ENCODE measurements at regions not wholly inside any gene's neighbourhood (a gene's known extent, or its start where the extent isn't known, plus 50 kb on each side); places are given as distances from the start of the nearest gene placed in this dataset.

- no peak for DNase-seq
- intact Hi-C loops (cut with DNase I): no loop called here
Observed at GRCh38 chr12:69084816-69085378, 151.9 kb upstream of the CPM start.

DNA sequence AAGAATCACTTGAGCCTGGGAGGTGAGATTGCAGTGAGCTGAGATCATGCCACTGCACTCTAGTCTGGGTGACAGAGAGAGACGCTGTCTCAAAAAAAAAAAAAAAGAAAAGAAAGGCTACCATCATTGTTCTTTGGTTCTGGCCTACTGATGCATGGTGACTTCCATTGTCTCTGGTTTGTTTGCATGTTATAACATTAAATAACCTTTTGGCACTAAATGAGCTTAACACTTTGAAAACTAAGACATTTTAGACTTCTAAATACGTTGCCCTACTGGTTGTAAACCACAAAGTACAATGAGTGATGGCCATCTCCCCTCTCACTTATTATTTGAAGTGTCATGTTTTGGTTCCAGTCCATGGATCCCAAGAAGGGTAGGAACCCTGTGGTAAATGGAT lies 152.9 kb upstream of the CPM start:
- DNase-seq: no peak
- intact Hi-C loops (cut with DNase I): no loop called here

DNA sequence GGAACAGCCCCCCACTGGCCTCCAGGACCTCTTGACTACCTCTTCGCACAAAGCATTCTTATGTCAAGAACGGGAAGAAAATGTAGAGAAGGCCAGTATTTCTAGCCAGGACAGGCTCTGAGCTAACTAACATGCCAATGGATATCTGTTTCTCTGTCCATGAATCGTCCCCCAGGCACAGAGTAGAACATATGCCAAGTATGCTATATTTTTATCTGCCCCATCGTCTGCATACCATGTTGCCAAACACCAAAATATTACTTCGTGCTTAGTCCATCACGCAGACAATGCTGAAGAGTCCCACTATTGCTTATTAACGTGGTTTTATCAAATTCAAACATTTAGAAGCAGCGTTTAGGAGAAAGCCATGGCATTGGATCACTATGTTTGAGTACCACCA lies 151.4 kb upstream of the CPSF6 start:
- intact Hi-C loops (cut with DNase I): no loop called here
- no peak for DNase-seq

DNA sequence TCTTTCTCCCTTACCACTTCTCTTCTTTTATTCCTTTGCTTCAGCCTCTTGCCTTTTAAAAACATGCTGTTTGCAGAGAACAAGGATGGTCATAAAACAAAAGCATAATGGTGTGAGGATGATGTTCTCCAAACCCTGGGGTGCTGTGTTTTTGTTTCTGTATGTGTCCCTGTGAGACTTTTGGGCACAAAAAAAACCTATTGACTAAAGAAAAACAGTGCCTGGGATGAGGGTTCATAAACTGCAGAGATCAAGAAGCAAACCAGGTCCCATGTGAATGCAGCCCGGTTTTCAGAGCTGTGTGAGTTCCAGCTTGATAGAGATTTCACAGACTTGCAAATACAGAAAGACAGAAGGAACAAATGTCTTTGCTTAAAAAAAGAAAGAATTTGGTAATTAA lies 148.6 kb upstream of the CPSF6 start:
- intact Hi-C loops (cut with DNase I): no loop called here
- no peak for DNase-seq

DNA sequence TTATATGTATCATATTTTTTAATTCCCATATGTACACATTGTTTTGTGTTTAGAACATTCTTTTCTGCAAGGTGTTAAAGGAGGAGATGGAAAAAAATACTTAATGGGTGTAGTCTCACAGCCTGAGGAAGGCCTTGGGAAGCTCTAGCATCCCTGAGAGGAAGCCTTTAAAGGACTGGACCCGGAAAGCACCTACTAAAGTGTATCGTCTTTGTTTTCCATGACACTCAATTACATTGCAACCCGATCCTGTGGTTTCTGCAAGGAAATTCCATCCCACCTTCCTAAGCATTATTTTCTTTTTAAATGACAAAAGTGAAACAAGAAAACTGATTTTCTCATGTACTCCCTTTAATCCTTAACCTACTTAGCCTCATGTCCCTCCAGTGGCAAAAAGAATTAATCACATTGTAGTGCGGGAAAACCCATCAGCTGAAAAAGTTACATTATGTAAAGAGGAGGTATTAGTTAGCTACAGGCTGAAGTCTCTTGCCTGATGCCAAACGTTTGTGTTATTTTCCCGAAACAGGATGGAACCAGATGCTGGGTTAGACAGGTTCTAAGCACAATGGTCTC lies 147.8 kb upstream of the CPSF6 start:
- intact Hi-C loops (cut with DNase I): no loop called here
- DNase-seq: no peak

DNA sequence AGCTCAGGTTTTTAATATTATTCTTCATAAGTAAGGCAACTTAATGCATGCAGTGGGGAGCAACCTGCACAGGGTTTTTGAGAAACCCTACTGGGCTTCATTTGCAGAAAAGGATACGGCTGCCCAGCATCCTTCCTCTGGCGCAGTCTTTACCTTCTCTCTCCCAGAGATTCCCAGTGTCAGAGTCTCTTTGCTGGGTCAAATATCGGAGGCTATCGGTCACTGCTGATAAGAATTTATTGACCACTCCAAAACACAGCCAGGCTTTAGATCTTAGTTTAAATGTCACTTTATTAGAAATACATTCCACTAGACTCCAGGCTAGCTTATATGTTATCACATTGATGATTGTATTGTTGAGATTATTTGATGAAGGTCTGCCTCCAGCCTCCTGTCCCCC lies 147.2 kb upstream of the CPSF6 start:
- intact Hi-C loops (cut with DNase I): no loop called here
- DNase-seq: no peak

DNA sequence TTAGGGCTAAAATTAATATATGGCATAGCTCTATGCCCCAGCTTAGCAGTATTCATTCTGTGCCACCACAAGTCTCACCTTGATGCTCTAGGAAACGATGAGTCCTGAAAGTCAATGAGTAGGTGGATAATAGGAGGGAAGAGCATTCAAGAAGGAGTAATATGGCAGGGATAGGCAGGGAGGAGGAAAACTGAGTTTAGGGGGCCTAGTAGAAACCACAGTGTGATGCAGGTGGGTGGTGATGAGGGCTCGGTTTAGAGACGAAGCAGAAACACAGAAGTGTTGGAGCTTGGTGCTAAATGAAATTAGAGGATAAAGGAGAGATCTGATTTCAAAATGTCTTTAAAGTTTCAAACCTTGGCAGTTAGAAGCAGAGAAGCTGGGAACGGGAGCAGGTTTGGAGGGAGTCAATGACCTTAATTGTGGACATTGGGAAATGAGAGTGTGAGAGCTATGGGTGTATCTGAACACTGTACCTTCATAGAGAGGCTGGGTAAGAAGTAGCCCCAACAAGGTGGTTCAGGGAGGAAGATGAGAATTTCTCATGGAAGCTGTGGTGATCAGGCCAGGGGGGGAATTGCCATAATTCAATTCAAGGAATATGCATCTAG lies 144.7 kb upstream of the CPSF6 start:
- intact Hi-C loops (cut with DNase I): no loop called here
- peak in 13 of 42 donors; percentile 6 to 69 (median 27) for DNase-seq

GRCh38 chr12:69095765-69096477 lies 143.4 kb upstream of the CPSF6 start:
- no peak for DNase-seq
- intact Hi-C loops (cut with DNase I): no loop called here

DNA sequence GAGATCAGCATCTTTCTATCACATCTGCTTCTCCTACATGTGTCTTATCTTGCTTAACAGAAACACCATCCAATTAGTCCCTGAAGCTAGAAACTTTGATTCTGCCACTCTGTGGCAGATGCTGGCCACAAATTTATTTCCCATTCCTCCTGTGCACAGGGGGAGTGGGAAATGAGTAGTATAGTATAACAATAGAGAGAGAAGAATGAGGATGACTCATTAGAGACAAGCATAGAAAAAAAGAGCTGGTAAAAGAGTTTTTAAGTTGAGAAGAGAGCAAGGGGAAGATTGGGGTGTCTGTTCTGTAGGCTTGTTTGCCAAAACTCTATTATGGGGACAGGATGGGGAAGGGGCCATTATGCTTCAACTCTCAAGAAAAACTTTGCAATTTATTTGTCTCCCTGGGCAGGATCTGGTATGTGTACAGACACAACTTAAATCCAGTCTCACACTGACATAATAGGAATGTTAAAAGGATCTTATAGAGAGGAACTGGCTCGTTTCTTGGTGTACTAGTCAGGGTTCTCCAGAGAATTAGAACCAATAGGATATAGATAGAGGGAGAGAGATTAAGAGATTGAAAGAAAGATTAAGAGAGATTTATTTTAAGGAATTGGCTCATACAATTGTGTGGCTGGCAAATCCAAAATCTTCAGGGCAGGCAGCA lies 142.6 kb upstream of the CPSF6 start:
- intact Hi-C loops (cut with DNase I): no loop called here
- DNase-seq: no peak

GRCh38 chr12:69097619-69098368 lies 141.6 kb upstream of the CPSF6 start:
- DNase-seq: no peak
- intact Hi-C loops (cut with DNase I): no loop called here

GRCh38 chr12:69099201-69099837 lies 140.1 kb upstream of the CPSF6 start:
- intact Hi-C loops (cut with DNase I): no loop called here
- no peak for DNase-seq

DNA sequence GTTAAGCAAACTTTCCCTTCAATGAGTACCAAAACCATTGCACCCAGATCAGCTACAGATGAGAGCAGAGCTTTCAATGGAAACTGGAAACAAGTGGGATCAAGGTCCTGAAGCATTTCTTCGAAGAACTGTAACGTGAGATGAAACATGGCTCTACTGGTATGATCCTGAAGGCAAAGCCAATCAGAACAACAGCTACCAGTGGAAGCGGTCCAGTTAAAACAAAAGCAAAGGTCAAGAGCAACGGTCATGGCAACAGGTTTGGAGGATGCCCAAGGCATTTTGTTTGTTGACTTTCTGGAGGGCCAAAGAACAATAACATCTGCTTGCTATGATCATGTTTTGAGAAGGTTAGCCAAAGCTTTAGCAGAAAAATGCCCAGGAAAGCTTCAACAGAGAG lies 137.9 kb upstream of the CPSF6 start:
- no peak for DNase-seq
- intact Hi-C loops (cut with DNase I): no loop called here

DNA sequence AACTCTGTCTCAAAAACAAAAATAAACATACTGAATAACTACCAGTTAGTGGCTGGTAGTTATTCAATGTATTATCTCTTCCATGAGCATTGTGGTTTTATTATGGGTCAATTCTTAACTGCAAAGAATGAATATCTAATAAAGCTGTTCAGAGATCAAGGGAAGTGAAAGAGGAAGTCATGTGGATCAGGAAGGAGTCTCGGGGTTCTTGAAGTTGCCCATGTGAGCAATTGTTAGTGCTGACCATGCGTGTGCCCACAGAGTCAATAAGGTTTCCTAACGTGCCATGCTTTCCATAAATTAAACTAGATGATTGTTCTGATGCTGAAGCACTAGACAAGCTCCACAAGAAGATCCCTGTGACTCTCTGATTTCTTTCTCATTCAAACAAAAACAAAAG lies 136.5 kb upstream of the CPSF6 start:
- DNase-seq: peak in 2 of 42 donors; percentile 6 to 17
- intact Hi-C loops (cut with DNase I): no loop called here

DNA sequence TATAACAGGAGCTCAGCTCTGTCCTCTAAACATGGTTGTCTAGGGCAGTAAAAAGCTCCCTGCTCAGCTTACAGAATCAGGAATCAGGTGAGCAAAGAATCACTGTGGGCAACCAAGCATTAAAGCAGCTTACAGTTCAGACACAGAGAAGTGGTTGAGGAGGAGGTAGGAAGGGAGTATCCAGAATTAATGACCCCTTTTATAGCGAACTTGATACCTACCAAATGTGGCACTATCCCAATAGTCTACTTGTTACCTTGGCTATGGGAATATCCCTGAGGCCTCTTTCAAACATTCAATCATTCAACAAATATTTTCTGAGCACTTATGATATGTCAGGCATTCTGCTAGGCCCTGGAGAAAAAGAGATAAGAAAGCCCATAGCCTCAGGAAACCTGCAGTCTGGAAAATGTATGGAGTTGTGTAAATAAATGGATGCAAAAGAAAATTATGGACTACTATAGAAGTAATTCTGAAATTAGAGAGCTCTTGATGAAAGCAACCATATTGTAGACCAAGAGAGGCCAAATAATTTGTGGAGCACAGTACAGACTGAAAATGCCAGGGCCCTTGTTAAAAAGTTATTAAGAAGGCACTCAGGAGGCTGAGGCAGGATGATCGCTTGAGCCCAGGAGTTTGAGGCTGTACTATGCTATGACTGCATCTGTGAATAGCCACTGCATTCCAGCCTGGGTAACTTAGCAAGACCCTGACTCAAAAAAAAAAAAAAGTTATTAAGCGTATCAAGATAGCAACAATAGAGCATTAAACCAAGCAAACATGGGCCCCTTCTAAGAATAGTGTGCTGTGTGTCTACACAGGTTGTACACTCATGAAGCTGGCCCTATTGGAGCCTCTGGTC lies 134.0 kb upstream of the CPSF6 start:
- intact Hi-C loops (cut with DNase I): no loop called here
- DNase-seq: no peak

DNA sequence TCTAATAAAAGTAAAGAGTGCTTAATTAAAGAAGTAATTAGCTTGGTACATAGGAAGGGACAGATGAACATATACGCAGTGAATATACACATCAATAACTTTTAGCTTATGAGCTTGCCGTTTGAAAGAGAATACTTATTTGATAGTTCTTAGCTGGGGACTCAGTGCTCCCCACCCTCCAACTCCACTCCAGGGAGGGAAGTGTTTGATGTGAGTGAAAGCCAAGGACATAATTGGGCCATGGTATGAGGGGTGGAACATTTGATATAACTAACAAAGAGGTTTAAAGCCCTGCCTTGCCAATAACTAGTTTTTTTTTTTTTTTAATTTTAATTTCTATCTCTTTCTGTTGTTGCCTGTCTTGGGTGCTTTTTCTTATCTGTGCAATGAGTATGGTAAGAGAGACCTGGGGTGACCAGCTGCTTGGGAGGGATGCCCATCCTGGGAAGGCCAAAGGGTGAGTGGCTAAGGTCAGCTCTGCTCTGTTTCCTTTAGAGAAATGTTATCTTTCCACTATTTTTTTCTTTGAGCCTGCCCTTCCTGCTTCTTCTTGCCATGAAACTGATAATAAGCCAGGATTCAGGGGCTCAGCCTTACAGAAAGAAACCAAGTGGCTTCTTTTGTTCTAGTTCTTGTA lies 132.8 kb upstream of the CPSF6 start:
- intact Hi-C loops (cut with DNase I): no loop called here
- DNase-seq: no peak

DNA sequence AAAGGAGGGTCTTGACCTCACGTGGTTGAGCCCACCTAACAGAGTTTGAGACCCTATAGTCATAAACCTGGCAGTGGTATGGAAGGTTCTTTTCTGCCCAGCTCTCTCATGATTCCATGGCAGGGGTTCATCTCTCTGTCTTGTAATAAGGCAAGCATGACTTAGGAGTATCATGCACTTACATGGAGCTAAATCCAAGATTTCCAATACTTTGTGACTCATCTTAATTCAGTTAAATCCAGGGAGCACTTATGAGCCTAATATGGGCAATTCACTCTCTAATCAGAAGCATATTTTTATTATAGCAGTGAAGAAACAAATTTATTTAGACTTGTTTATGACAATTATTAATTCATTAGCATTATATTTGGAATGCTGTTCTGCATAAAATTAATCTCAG lies 131.8 kb upstream of the CPSF6 start:
- intact Hi-C loops (cut with DNase I): no loop called here

DNA sequence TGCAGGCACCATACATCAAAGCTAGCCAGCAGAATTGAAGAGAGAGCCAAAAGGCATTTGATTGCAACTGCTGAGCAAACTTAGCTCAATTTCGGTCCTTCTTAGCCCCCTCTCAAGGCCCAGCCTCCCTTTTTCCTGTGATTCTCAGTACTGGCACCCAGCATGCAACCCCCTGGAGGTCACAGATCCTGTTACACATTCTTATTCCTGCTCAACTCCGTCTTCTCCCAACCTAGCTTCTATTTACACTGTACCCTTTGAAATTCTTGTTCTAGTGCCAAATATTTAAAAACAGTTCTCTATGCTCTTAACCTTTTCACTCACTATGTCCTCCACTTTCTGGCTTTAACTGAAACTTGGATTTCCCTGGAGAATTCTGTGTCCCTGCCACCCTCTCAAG lies 131.3 kb upstream of the CPSF6 start:
- intact Hi-C loops (cut with DNase I): no loop called here
- no peak for DNase-seq

More for the DNA sequence above, 131.8 kb upstream of the CPSF6 start:
- DNase-seq: no peak

All from head of caudate nucleus (tissue), 42 donors.